Peyer's patch (tissue), 4 donors: ENCODE measurements at regions not wholly inside any gene's neighbourhood (a gene's known extent, or its start where the extent isn't known, plus 50 kb on each side); places are given as distances from the start of the nearest gene placed in this dataset.

Experiments
- DNase-seq, 3 donors: peaks; one replicate each; pipeline ENCODE4 v3.0.0-alpha.2; 2017 to 2019
- H3K27ac ChIP-seq, 4 donors: fragments of 200-600 bp; sonication (generic); one replicate each; pipeline ENCODE4 v1.5.1; 2016 to 2019
- H3K27me3 ChIP-seq, 2 donors: fragments of 200-600 bp; sonication (generic); one replicate each; pipeline ENCODE4 v1.5.1; 2019
- H3K36me3 ChIP-seq, 3 donors: fragments of 200-600 bp; sonication (generic); one replicate each; pipeline ENCODE4 v1.5.1; 2016 to 2019
- H3K4me1 ChIP-seq, 4 donors: fragments of 200-600 bp; sonication (generic); one replicate each; pipeline ENCODE4 v1.5.1; 2016 to 2019
- H3K4me3 ChIP-seq, 4 donors: fragments of 200-600 bp; sonication (generic); 1 replicate in 3 of 4; 2 replicates in 1 of 4; pipeline ENCODE4 v1.5.1; 2016 to 2019; ENCODE audit warnings: mild to moderate bottlenecking in 1 of 4
- H3K9me3 ChIP-seq, 4 donors: fragments of 200-600 bp; sonication (generic); one replicate each; pipeline ENCODE4 v1.5.1; 2016 to 2019; ENCODE audit warnings: mild to moderate bottlenecking in 1 of 4
- POLR2A ChIP-seq, 2 donors: fragments of 450-650 bp; IDR thresholded peaks; one replicate each; pipeline ENCODE4 v1.5.1; 2017; ENCODE audit warnings: antibody characterized with exemption in 2 of 2, mild to moderate bottlenecking in 2 of 2, moderate library complexity in 2 of 2
- TF ChIP-seq, protein P1 (sequence below), 6 experiments: fragments of 450-650 bp in 4 of 6; fragments of 200-600 bp in 2 of 6; sonication (generic) in 1 of 6; IDR thresholded peaks; one replicate each; pipeline ENCODE4 v1.5.1; 2017 to 2019; ENCODE audit warnings: antibody characterized with exemption in 6 of 6, mild to moderate bottlenecking in 3 of 6, moderate library complexity in 1 of 6

GRCh38 chr4:129336457-129337227 is 240.7 kb downstream of the C4orf33 start:
- no peaks in the 10 kb centered on the region for H3K9me3 ChIP-seq
- H3K4me1 ChIP-seq, result no peaks in the 10 kb centered on the region
- H3K27me3 ChIP-seq, result no peaks in the 10 kb centered on the region
- no peak overlapping the region for H3K4me3 ChIP-seq
- no peak for DNase-seq
- TF ChIP-seq POLR2A (IDR thresholded peaks at IDR 0.05), result no peak
- TF ChIP-seq, protein P1, sequence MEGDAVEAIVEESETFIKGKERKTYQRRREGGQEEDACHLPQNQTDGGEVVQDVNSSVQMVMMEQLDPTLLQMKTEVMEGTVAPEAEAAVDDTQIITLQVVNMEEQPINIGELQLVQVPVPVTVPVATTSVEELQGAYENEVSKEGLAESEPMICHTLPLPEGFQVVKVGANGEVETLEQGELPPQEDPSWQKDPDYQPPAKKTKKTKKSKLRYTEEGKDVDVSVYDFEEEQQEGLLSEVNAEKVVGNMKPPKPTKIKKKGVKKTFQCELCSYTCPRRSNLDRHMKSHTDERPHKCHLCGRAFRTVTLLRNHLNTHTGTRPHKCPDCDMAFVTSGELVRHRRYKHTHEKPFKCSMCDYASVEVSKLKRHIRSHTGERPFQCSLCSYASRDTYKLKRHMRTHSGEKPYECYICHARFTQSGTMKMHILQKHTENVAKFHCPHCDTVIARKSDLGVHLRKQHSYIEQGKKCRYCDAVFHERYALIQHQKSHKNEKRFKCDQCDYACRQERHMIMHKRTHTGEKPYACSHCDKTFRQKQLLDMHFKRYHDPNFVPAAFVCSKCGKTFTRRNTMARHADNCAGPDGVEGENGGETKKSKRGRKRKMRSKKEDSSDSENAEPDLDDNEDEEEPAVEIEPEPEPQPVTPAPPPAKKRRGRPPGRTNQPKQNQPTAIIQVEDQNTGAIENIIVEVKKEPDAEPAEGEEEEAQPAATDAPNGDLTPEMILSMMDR (IDR thresholded peaks at IDR 0.05), result no peak
- H3K27ac ChIP-seq, result no peak overlapping the region
- no peaks in the 10 kb centered on the region for H3K36me3 ChIP-seq

- Histone ChIP-seq H3K36me3 (no peaks in the 10 kb centered on the region), H3K9me3 (no peaks in the 10 kb centered on the region), H3K27ac (no peak overlapping the region), H3K4me1 (no peaks in the 10 kb centered on the region), H3K4me3 (no peak overlapping the region), H3K27me3 (no peaks in the 10 kb centered on the region)
- TF ChIP-seq POLR2A (IDR thresholded peaks at IDR 0.05), result no peak
- TF ChIP-seq, protein P1 (IDR thresholded peaks at IDR 0.05), result no peak
- DNase-seq, result no peak
Observed at GRCh38 chr4:129337228-129337620, 241.3 kb downstream of the C4orf33 start.

- TF ChIP-seq, protein P1 (IDR thresholded peaks at IDR 0.05), result no peak
- TF ChIP-seq POLR2A (IDR thresholded peaks at IDR 0.05), result no peak
- Histone ChIP-seq H3K27ac (peak overlapping the region in 2 of 4 donors; percentile 40 to 61), H3K36me3 (no peaks in the 10 kb centered on the region), H3K27me3 (no peaks in the 10 kb centered on the region), H3K4me1 (no peaks in the 10 kb centered on the region), H3K4me3 (peak overlapping the region in 2 of 4 donors; percentile 9 to 36), H3K9me3 (no peaks in the 10 kb centered on the region)
- DNase-seq, result no peak
Observed at GRCh38 chr4:129342819-129343408, 247.0 kb downstream of the C4orf33 start.

DNA sequence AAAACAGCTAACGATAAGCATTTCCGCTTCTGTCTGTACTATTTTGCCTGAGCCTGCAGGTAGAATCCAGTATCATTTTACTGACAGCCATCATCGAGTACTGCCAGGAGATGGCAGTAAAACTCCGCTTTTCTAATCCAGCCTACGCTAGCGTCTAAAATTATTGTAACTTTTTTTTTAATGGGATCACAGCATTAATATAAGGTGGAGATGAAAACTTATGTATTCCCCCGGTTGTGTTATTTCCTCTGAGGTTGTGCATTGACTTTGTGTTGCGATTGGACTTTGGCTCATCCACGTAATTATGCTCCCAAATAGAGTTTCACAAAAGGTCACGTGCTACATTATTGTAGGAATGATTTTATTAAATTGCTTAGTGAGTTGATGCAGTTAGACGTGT is 248.1 kb downstream of the C4orf33 start:
- peak in 1 of 3 donors; percentile 45 for DNase-seq
- TF ChIP-seq, protein P1 (IDR thresholded peaks at IDR 0.05), result peak in 4 of 6 experiments; percentile 32 to 73 (median 68)
- no peak for TF ChIP-seq POLR2A (IDR thresholded peaks at IDR 0.05)
- Histone ChIP-seq H3K36me3 (no peaks in the 10 kb centered on the region), H3K4me3 (peak overlapping the region in 2 of 4 donors; percentile 7 to 40), H3K4me1 (no peaks in the 10 kb centered on the region), H3K27me3 (no peaks in the 10 kb centered on the region), H3K27ac (peak overlapping the region in 2 of 4 donors; percentile 32 to 61), H3K9me3 (no peaks in the 10 kb centered on the region)

GRCh38 chr4:129345609-129346008 is 249.7 kb downstream of the C4orf33 start:
- TF ChIP-seq POLR2A (IDR thresholded peaks at IDR 0.05), result no peak
- TF ChIP-seq, protein P1 (IDR thresholded peaks at IDR 0.05), result no peak
- no peaks in the 10 kb centered on the region for H3K4me1 ChIP-seq

More at GRCh38 chr4:129345609-129346008, 249.7 kb downstream of the C4orf33 start:
- Histone ChIP-seq H3K27ac (no peak overlapping the region), H3K4me3 (no peak overlapping the region), H3K36me3 (no peaks in the 10 kb centered on the region), H3K9me3 (no peaks in the 10 kb centered on the region), H3K27me3 (no peaks in the 10 kb centered on the region)
- DNase-seq, result no peak
